ENCODE measurements at regions not wholly inside any gene's neighbourhood (a gene's known extent, or its start where the extent isn't known, plus 50 kb on each side); places are given as distances from the start of the nearest gene placed in this dataset.

DNA sequence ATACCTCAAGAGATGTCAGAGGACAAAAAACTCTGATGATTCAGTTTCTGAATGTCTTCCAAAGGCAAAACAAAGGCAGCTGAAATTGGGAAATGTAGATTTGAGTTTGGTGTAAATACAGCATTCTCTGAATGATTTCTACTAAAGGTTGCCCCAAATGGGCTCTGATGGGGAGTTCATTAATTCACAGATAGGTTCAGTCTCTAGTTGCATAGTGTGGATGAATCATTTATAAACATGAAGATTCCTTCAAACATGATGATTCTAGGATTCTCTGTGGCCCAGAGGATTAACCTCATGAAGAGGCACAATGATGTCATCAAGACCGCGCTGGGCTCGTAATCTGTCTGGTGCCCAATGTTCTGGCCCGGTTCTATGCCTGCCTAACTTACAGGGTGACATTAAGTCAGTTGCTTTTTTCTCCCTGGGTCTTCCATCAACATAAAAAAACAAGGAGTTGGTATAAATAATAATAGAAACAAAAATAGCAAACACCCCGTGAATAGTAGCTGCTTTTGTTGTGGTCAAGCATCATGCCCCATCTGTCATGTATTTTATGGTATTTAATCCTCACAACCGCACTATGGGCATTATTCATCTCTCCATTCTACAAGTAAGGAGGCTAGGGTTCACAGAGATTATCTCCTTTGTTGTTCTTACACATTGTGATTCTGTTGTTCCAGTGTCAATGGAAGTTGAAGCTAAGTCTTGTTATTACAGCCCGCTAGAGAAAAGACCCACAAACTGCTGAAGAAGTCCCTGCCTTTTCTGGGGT, 509.6 kb upstream of the USP24 start:
- peak; percentile 89 for DNase-seq

- DNase-seq = no peak
Measured at GRCh38 chr1:55723001-55723400, 507.8 kb upstream of the USP24 start.

- DNase-seq = peak; percentile 29
Measured at GRCh38 chr1:55720261-55720660, 505.1 kb upstream of the USP24 start.

DNA sequence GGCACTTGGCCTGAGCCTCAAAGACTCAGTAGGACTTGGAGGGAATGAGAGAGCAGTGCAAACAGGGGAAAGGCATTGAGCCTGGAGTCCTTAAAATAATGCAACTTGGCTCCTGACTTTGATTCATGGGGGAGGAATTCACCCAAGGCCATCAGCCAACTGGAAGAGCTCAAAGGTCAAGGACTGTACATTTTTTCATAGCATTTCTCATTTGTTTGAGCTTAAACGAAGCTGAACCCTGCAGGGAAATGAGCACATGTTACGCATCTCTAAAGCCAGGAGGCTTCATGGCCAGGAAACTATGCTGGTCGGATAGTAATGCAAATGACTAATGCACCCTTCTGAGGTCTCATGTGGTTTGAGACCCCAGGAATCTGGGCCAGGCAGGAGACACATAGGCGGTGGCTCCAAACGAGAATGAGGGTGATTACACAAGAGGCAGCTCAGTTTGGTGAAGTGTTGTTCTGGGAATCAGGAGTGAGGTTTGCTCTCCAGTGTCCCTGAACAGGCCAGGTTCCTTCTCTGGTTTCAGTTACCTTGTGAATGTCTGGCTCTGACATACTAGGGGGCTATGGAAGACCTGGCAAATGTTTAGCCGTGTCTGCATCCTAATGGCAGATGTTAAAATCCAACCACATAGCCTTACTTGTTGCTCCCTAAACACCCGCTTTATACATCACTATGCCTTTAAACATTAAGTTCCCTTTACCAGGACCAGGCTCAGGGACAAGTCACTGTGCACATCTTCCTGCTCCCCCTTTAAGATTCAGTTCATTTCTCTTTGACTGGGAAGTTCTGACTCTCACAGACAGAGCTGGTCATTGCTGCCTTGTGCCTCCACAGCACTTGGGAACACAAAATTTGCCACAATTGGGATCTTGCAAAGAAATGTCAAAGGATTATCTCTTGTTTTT, 503.9 kb upstream of the USP24 start:
- peak; percentile 100 for DNase-seq

- DNase-seq = peak; percentile 37
Measured at GRCh38 chr1:55717111-55717510, 501.9 kb upstream of the USP24 start.

DNA sequence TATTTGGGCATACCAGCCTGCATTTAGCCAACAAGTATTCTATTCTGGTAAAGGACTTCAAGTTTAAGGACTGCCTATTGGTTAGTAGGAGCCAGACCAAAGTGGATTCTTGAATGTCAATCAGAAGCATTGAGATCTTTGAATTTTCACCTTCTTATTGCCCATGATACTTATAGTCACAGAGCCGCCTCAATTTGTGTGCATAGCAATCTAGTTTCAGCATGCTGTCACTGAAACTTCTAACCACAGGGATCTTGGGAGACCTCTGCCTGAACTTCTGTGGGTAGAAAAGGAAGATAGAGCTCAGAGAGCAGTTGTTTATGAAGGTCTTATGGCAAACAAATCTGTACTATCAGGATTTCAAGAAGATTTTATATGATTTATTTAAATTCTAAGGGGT, 501.4 kb upstream of the USP24 start:
- DNase-seq = peak; percentile 70

DNA sequence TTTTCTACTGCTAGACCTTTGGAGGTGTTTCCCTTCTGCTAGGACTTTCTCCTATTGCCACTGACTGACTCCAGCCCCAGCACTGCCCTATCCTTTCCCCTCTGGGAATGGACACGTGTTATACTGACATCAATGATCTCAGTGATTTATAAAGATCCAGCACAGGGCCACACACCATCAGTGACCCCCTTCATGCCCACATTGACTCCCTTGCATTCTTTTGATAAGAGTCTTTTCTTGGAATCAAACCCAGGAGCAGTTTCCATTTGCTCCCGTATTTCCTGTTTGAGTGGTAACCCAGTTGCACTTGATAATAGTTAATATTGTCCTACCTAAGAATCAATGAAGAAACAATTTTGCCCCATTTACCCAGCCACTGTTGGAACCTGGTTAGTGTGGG, 501.0 kb upstream of the USP24 start:
- DNase-seq = peak; percentile 86

GRCh38 chr1:55714230-55714629, 499.1 kb upstream of the USP24 start:
- DNase-seq = no peak

DNA sequence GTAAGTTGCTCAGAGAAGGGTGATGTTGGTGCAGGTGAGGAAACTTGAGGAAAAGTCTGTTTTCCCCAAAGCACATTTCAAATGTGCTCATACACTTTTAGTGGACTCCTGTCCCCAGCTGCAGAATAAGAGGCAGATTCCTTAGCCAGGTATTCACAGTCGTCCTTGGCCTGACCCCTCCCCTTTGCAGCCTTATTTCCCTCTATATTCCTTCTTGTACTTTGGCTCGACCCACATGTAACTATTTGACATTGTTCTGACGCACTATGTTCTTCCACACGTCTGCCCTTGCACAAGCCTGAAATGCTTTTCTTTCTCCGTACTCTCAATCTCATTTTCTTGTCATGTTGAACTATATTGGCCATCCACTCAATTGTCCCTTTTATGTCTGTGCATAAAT, 498.4 kb upstream of the USP24 start:
- no peak for DNase-seq

- no peak for DNase-seq
Measured at GRCh38 chr1:55712148-55712547, 497.0 kb upstream of the USP24 start.

DNA sequence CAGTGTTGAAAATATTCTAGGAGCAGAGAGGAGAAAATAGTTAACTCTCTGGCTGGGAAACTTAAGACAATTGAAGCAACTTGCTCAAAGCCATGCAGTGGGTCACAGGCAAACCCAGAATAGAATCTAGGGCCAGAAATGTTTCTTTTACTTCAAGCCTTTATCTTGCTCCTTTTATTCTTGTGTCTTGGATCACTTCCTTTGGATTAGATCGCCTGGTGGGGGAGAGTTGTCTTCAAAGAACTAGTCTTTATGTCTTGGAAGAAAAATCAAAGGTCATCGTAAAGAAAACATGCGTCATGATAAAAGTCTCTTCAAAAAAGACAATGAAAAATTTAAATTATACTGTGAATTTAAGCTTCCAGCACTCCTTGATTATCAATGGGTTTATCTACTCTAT, 493.6 kb upstream of the USP24 start:
- no peak for DNase-seq

DNA sequence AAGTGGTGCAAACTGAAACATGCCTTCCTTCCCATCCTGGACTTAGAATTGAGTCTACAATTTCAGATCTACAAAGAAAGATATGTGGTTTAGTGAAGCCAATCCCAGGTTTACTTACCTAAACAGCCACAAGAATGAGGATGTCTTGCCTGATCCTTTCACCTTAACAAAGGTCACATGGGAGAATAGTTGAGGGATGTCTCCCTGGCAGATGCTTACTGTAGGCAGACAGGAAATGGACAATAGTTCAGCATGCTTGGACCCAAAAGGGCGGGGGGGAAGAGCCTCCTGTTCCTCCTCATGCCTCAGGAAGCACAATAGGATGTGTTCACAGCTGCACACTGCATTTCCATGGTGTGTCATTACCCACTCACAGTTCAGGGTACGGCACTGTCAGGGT, 492.7 kb upstream of the USP24 start:
- DNase-seq = no peak

DNA sequence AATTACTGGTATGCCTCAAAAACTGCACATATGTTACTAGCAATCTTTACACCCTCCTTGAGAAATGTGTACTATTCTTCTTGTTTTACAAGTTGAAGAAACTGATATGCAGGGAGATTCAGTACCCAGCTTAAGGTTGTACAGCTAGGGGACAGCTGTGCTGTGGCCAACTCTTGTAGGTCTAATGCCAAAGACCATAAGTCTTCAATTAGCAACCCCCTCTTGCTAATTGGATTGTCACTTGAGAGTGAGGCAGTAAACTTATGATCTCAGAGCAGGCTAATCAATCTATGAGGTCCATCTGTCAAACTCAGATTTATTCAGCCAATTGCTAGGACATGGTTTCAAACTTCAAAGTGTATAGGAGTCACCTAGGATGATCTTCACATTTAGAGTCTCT, 492.0 kb upstream of the USP24 start:
- DNase-seq = no peak

- DNase-seq = no peak
Measured at GRCh38 chr1:55706397-55706796, 491.2 kb upstream of the USP24 start.

- no peak for DNase-seq
Measured at GRCh38 chr1:55703726-55704363, 488.7 kb upstream of the USP24 start.

GRCh38 chr1:55702064-55702463, 486.9 kb upstream of the USP24 start:
- DNase-seq = no peak

GRCh38 chr1:55700359-55701130, 485.4 kb upstream of the USP24 start:
- DNase-seq = peak; percentile 50

GRCh38 chr1:55699228-55699627, 484.1 kb upstream of the USP24 start:
- no peak for DNase-seq

DNA sequence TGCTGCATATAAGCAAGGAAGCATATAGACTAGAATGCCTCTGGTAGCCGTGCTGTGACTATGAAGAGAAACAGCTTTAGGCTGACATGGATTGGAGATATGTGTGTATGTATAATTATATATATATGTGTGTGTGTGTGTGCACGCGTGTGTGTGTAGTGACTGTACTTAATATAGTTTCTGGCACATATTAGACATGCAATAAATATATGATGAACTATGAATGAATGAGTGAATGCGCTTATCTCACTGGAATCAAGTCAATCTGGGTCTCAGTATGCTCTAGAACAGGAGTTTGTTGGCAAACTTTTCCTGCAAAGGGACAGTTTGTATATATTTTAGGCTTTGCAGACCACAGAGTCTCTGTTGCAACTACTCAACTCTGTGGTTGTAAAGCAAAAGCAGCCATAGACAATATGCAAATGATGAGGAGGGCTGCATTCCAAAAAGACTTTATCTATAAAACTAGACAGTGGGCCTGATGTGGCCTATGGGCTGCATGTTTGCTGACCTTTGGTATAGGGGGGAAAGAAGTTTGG, 482.9 kb upstream of the USP24 start:
- DNase-seq = no peak

- DNase-seq = no peak
Measured at GRCh38 chr1:55696891-55697290, 481.7 kb upstream of the USP24 start.

GRCh38 chr1:55696181-55696754, 481.1 kb upstream of the USP24 start:
- DNase-seq = peak; percentile 94

DNA sequence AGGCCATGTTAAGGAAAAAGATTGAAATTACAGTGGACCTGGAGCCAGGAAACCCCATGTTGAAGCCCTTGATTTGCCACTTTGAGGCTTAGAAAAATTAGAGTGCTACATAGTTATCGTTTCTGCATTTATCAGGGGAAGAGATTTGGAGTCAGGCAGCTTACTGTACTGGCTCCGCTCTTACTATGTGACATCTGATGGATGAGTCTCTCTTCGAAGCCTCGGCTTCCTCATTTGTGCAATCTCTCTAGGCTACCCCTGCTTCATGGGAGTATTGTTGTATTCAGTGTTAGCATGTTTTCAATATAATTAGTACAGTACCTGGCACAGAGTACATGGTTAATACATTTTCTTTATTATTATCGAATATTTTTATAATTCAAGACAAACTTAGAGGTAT, 480.4 kb upstream of the USP24 start:
- no peak for DNase-seq
